Gastroesophageal sphincter (tissue), 4 donors: ENCODE measurements at regions not wholly inside any gene's neighbourhood (a gene's known extent, or its start where the extent isn't known, plus 50 kb on each side); places are given as distances from the start of the nearest gene placed in this dataset.

Experiments used
- ATAC-seq: fragments of 150-250 bp; one replicate; pipeline ENCODE4 v1.9.1; 2016; ENCODE audit warnings: mild to moderate bottlenecking, moderate library complexity
- H3K27ac ChIP-seq, 4 donors: fragments of 200-600 bp; sonication (generic) in 3 of 4; 1 replicate in 3 of 4; 2 replicates in 1 of 4; pipeline ENCODE4 v1.5.1; 2016 to 2019
- H3K27me3 ChIP-seq: fragments of 200-600 bp; sonication (generic); one replicate; pipeline ENCODE4 v1.5.1; 2019
- H3K36me3 ChIP-seq, 2 donors: fragments of 200-600 bp; sonication (generic); one replicate each; pipeline ENCODE4 v1.5.1; 2019; ENCODE audit warnings: control low read depth in 1 of 2
- H3K4me1 ChIP-seq, 3 donors: fragments of 200-600 bp; sonication (generic); 1 replicate in 2 of 3; 2 replicates in 1 of 3; pipeline ENCODE4 v1.5.1; 2016 to 2019; ENCODE audit warnings: control low read depth in 2 of 3
- H3K4me3 ChIP-seq, 2 donors: fragments of 200-600 bp; sonication (generic); one replicate each; pipeline ENCODE4 v1.5.1; 2019; ENCODE audit warnings: mild to moderate bottlenecking in 1 of 2, moderate library complexity in 1 of 2
- H3K9me3 ChIP-seq, 3 donors: fragments of 200-600 bp; sonication (generic); one replicate each; pipeline ENCODE4 v1.5.1; 2017 to 2019; ENCODE audit warnings: control low read depth in 2 of 3
- EP300 ChIP-seq: sonication (generic); formaldehyde crosslinking; IDR thresholded peaks from one replicate; pipeline ENCODE4 v1.6.1; 2017; ENCODE audit warnings: antibody characterized with exemption, mild to moderate bottlenecking
- POLR2A ChIP-seq, 2 donors: fragments of 450-650 bp; IDR thresholded peaks; one replicate each; pipeline ENCODE4 v1.6.1; 2017; ENCODE audit warnings: antibody characterized with exemption in 2 of 2, mild to moderate bottlenecking in 2 of 2, moderate library complexity in 1 of 2
- POLR2AphosphoS5 ChIP-seq: sonication (generic); formaldehyde crosslinking; IDR thresholded peaks from one replicate; pipeline ENCODE4 v1.6.1; 2017; ENCODE audit warnings: antibody characterized with exemption
- WGBS, 2 donors: methylation state at CpG; one replicate each; pipeline ENCODE4 v1.1.5; 2018; ENCODE audit warnings: low coverage in 1 of 2; 5-methylcytosine and 5-hydroxymethylcytosine counted together
- TF ChIP-seq, protein P1 (sequence below), 4 experiments: fragments of 200-600 bp in 2 of 4; fragments of 450-650 bp in 2 of 4; sonication (generic) in 1 of 4; IDR thresholded peaks; one replicate each; pipeline ENCODE4 v1.5.1; 2017 to 2019; ENCODE audit warnings: antibody characterized with exemption in 4 of 4, mild to moderate bottlenecking in 2 of 4, moderate library complexity in 2 of 4

DNA sequence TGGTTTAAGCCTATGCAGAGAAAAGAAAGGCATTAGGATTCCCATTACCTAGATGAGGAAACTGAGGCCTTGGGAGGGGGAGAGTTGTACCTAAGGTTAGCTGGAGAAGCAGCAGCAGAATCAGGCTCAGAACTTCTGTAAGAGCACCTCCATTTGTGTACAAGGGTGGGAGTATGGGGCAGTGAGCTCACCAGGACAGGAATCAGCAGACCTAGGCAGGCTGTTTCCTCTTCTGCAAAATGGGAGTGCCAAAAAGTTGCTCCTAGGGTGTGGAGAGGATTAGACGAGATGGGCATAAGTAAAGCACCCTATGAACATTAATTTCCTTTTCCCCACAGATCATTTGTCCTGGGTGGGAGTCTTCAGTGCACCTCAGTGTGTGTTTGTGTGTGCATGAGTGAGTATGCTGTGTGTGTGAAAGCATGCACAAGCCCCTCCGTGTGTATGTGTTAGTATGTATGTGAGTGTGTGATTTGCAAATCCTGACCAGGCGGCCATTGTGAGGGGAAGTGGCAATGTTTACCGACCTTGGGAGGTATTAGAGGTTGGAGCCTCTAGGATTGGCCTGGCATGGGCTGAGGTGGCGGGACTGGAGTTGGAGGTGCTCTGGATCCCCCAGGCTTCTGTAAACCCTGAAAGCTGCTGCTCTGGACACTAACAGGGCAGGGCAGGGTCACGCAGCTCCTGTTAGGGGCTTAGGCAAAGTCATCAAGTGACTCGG is 78.8 kb downstream of the VEGFA start:
- no peak for ATAC-seq
- H3K4me1 ChIP-seq, result no peaks in the 10 kb centered on the region
- WGBS, 2 donors, result 76 to 83% methylated on average over 2 to 5 of the region's 7 CpGs
- H3K27me3 ChIP-seq, result no peaks in the 10 kb centered on the region
- no peak overlapping the region for H3K4me3 ChIP-seq
- H3K9me3 ChIP-seq, result no peaks in the 10 kb centered on the region
- H3K27ac ChIP-seq, result no peak overlapping the region
- H3K36me3 ChIP-seq, result no peaks in the 10 kb centered on the region
- TF ChIP-seq POLR2AphosphoS5 (no peak), EP300 (no peak), POLR2A (IDR thresholded peaks at IDR 0.05) (no peak)
- TF ChIP-seq, protein P1, sequence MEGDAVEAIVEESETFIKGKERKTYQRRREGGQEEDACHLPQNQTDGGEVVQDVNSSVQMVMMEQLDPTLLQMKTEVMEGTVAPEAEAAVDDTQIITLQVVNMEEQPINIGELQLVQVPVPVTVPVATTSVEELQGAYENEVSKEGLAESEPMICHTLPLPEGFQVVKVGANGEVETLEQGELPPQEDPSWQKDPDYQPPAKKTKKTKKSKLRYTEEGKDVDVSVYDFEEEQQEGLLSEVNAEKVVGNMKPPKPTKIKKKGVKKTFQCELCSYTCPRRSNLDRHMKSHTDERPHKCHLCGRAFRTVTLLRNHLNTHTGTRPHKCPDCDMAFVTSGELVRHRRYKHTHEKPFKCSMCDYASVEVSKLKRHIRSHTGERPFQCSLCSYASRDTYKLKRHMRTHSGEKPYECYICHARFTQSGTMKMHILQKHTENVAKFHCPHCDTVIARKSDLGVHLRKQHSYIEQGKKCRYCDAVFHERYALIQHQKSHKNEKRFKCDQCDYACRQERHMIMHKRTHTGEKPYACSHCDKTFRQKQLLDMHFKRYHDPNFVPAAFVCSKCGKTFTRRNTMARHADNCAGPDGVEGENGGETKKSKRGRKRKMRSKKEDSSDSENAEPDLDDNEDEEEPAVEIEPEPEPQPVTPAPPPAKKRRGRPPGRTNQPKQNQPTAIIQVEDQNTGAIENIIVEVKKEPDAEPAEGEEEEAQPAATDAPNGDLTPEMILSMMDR (IDR thresholded peaks at IDR 0.05), result no peak

DNA sequence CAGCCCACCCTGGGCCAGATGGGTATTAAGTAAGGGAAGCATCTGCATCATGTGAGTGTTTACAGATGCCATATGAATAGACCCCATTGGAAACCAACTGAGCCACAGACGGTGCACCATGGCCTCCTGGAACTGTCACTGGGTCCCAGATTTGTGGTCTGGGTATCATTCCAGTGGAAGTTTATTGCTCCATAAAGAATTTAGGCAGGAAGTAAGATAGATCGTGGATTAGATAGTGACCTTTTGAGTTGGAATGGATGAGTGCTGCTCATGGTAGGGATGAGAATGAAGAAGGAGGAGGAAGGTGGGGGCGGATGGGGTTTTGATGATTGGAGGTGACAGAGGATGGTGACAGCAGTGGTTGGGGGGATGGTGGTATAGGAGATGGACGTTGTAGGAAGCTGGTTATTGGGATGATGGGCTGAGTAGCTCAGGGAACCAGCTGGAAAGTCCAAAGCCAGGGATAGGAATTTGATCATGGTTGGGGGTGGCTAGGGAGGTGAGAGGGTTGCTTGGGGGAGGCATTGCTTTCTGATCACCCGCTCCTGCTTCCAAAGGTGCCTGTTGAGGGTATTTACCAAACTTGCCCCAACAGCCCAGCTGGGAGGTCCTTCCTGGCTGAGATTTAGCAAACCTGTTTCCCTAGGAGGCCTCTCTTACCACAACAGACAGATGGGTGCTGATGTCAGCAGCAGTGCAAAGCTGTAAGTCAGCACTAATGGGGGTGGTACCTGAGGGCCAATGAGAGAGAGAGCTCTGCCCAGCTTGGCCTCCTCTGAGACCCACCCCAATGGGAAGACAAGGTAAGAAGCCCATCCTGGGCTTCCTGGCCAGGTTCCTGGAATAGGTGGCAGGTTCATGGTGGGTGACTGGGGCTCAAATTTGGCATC is 78.0 kb downstream of the VEGFA start:
- 80 to 82% methylated on average over 4 to 5 of the region's 5 CpGs for WGBS, 2 donors
- no peak overlapping the region for H3K4me3 ChIP-seq
- ATAC-seq, result no peak
- H3K27me3 ChIP-seq, result no peaks in the 10 kb centered on the region
- no peak overlapping the region for H3K27ac ChIP-seq
- TF ChIP-seq POLR2A (IDR thresholded peaks at IDR 0.05) (no peak), POLR2AphosphoS5 (no peak), EP300 (no peak)
- TF ChIP-seq, protein P1 (IDR thresholded peaks at IDR 0.05), result no peak
- no peaks in the 10 kb centered on the region for H3K9me3 ChIP-seq
- no peaks in the 10 kb centered on the region for H3K36me3 ChIP-seq
- H3K4me1 ChIP-seq, result no peaks in the 10 kb centered on the region

DNA sequence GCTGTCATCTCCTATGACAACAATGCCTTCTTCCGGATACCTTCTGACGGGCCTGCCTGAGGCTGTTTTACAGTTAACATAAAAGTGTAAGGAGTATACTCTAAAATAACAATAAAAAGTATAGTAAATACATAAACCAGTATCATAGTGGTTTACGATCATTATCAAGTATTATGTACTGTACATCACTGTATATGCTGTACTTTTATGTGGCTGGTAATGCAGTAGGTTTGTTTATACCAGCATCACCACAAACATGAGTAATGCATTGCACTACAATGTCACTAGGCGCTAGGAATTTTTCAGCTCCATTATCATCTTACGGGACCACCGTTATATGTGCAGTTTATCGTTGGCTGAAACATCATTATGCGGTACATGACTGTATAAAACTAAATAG is 76.5 kb downstream of the VEGFA start:
- Histone ChIP-seq H3K27ac (no peak overlapping the region), H3K36me3 (no peaks in the 10 kb centered on the region), H3K9me3 (no peaks in the 10 kb centered on the region), H3K27me3 (no peaks in the 10 kb centered on the region), H3K4me3 (no peak overlapping the region), H3K4me1 (no peaks in the 10 kb centered on the region)
- ATAC-seq, result no peak
- WGBS, 2 donors, result 81 to 94% methylated on average over 8 of the region's 8 CpGs
- TF ChIP-seq, protein P1 (IDR thresholded peaks at IDR 0.05), result no peak
- TF ChIP-seq POLR2AphosphoS5 (no peak), POLR2A (IDR thresholded peaks at IDR 0.05) (no peak), EP300 (no peak)

DNA sequence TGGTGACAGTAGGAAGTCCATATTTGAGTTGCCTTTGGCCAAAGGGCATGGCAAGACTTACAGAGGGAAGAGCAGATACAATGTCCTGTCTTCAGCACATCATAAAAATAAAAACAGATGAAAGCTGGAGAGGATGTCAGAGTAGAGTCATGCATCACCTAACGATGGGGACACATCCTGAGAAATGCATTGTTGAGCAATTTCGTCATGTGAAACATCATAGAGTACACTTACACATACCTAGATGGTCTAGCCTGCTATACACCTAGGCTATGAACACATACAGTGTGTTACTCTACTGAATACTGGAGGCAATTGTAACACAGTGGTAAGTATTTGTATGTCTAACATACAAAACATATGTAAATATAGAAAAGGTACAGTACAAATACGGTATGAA is 75.6 kb downstream of the VEGFA start:
- no peaks in the 10 kb centered on the region for H3K9me3 ChIP-seq
- TF ChIP-seq EP300, result no peak
- TF ChIP-seq, protein P1 (IDR thresholded peaks at IDR 0.05), result no peak
- no peak for TF ChIP-seq POLR2AphosphoS5
- TF ChIP-seq POLR2A (IDR thresholded peaks at IDR 0.05), result no peak

More for the DNA sequence above, 75.6 kb downstream of the VEGFA start:
- H3K36me3 ChIP-seq, result no peaks in the 10 kb centered on the region
- H3K27ac ChIP-seq, result no peak overlapping the region
- H3K4me1 ChIP-seq, result no peaks in the 10 kb centered on the region
- no peak for ATAC-seq
- 63 to 72% methylated on average over 3 of the region's 3 CpGs for WGBS, 2 donors
- H3K4me3 ChIP-seq, result no peak overlapping the region
- no peaks in the 10 kb centered on the region for H3K27me3 ChIP-seq
